Keratinocyte (primary cell): ENCODE measurements at regions not wholly inside any gene's neighbourhood (a gene's known extent, or its start where the extent isn't known, plus 50 kb on each side); places are given as distances from the start of the nearest gene placed in this dataset.

Source experiments
- CTCF ChIP-seq, 3 experiments: IDR thresholded peaks in 1 of 3; conservative IDR thresholded peaks in 1 of 3; optimal IDR thresholded peaks in 1 of 3; 2 replicates in 2 of 3; 3 replicates in 1 of 3; pipeline versions ENCODE3 to v1.5.1; 2011; ENCODE audit warnings: low read length in 3 of 3, mild to moderate bottlenecking in 3 of 3, moderate library complexity in 2 of 3, control low read depth in 1 of 3, inconsistent platforms in 1 of 3; ENCODE audit not compliant: insufficient read depth in 2 of 3; ENCODE audit errors: extremely low read depth in 1 of 3
- EZH2 ChIP-seq: IDR thresholded peaks from one replicate; pipeline ENCODE4 v1.6.1; 2012; ENCODE audit warnings: inconsistent platforms, mild to moderate bottlenecking, low read length, moderate library complexity

- TF ChIP-seq CTCF (optimal IDR thresholded peaks at IDR 0.05 in 1 of 3, IDR thresholded peaks at IDR 0.05 in 1 of 3, conservative IDR thresholded peaks at IDR 0.05 in 1 of 3; ENCODE audit: extremely low read depth in 1 of 3, insufficient read depth in 2 of 3, low read length in 3 of 3) (no peak), EZH2 (no peak)
Observed at GRCh38 chr12:38484821-38485449, 168.4 kb downstream of the ALG10B start.
